ENCODE measurements at regions not wholly inside any gene's neighbourhood (a gene's known extent, or its start where the extent isn't known, plus 50 kb on each side); places are given as distances from the start of the nearest gene placed in this dataset.

GRCh38 chr2:176751314-176752227 lies 461.0 kb upstream of the HNRNPA3 start:
- TF ChIP-seq, protein P1, sequence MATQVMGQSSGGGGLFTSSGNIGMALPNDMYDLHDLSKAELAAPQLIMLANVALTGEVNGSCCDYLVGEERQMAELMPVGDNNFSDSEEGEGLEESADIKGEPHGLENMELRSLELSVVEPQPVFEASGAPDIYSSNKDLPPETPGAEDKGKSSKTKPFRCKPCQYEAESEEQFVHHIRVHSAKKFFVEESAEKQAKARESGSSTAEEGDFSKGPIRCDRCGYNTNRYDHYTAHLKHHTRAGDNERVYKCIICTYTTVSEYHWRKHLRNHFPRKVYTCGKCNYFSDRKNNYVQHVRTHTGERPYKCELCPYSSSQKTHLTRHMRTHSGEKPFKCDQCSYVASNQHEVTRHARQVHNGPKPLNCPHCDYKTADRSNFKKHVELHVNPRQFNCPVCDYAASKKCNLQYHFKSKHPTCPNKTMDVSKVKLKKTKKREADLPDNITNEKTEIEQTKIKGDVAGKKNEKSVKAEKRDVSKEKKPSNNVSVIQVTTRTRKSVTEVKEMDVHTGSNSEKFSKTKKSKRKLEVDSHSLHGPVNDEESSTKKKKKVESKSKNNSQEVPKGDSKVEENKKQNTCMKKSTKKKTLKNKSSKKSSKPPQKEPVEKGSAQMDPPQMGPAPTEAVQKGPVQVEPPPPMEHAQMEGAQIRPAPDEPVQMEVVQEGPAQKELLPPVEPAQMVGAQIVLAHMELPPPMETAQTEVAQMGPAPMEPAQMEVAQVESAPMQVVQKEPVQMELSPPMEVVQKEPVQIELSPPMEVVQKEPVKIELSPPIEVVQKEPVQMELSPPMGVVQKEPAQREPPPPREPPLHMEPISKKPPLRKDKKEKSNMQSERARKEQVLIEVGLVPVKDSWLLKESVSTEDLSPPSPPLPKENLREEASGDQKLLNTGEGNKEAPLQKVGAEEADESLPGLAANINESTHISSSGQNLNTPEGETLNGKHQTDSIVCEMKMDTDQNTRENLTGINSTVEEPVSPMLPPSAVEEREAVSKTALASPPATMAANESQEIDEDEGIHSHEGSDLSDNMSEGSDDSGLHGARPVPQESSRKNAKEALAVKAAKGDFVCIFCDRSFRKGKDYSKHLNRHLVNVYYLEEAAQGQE (tag by site-specific recombination; IDR thresholded peaks at IDR 0.05): no peak
- no peak for TF ChIP-seq ZNF274 (IDR thresholded peaks at IDR 0.05; ENCODE audit: low read length)
- no peak for TF ChIP-seq ZNF274 (tag by site-specific recombination; IDR thresholded peaks at IDR 0.05; ENCODE audit: borderline replicate concordance)
- TF ChIP-seq CTCF (tag by site-specific recombination; IDR thresholded peaks at IDR 0.05): no peak
- no peak for TF ChIP-seq GLI2 (tag by site-specific recombination; IDR thresholded peaks at IDR 0.05; ENCODE audit: borderline replicate concordance, low read depth)
- no peak for TF ChIP-seq HOXA7 (CRISPR knock-in tag; IDR thresholded peaks at IDR 0.05; ENCODE audit: borderline replicate concordance)
- no peak for TF ChIP-seq ZNF18 (tag by site-specific recombination; IDR thresholded peaks at IDR 0.05)
- no peak for TF ChIP-seq ZNF350 (tag by site-specific recombination; IDR thresholded peaks at IDR 0.05)
- no peak for TF ChIP-seq OVOL3 (tag by site-specific recombination; IDR thresholded peaks at IDR 0.05)
- TF ChIP-seq PBX3 (CRISPR knock-in tag; IDR thresholded peaks at IDR 0.05): no peak
- no peak for TF ChIP-seq ZBTB21 (tag by site-specific recombination; IDR thresholded peaks at IDR 0.05)
- TF ChIP-seq ZNF664 (tag by site-specific recombination; IDR thresholded peaks at IDR 0.05): no peak
